ENCODE measurements at regions not wholly inside any gene's neighbourhood (a gene's known extent, or its start where the extent isn't known, plus 50 kb on each side); places are given as distances from the start of the nearest gene placed in this dataset.

- no peak overlapping the region for H2BK5ac ChIP-seq (ENCODE audit: low read depth, low read length)
- no peak overlapping the region for H3K4ac ChIP-seq (replicated peaks; ENCODE audit: insufficient read length, low read depth, low read length)
- H4K91ac ChIP-seq (replicated peaks; ENCODE audit: insufficient read length, low read length): no peak overlapping the region
- DNase-seq (ENCODE audit: low read depth in 1 of 2, low spot score in 2 of 2) (no peak), FAIRE-seq (no peak)
- no peak overlapping the region for H3K56ac ChIP-seq (replicated peaks; ENCODE audit: insufficient read length, low read depth, low read length)
- 94% methylated on average over 3 of the region's 3 CpGs; no CpG with 5 or more reads in 1 of the 2 experiments for WGBS, 2 experiments (ENCODE audit: extremely low coverage in 1 of 2, insufficient coverage in 1 of 2, insufficient read length in 1 of 2, insufficient replicate concordance in 2 of 2, low coverage in 1 of 2, low lambda C conversion rate in 2 of 2, missing lambda C conversion rate in 1 of 2)
- H3K4me3 ChIP-seq (ENCODE audit: extremely low read depth in 1 of 4, insufficient read depth in 2 of 4, low read depth in 3 of 4, low read length in 4 of 4): no peak overlapping the region
- H3K4me2 ChIP-seq (ENCODE audit: insufficient read depth in 1 of 2, low read depth in 2 of 2, low read length in 2 of 2): no peak overlapping the region
- no peak overlapping the region for H2BK120ac ChIP-seq (replicated peaks; ENCODE audit: low read depth, low read length)
- no peak overlapping the region for H4K8ac ChIP-seq (ENCODE audit: extremely low read depth, insufficient read depth, low read length)
- no peak overlapping the region for H2BK20ac ChIP-seq (ENCODE audit: low read length)
- H4K5ac ChIP-seq (ENCODE audit: insufficient read length, low read depth, low read length): no peak overlapping the region
- no peaks in the 10 kb centered on the region; a peak in 1 of 7 replicates for H3K4me1 ChIP-seq (replicated peaks in 1 of 4; ENCODE audit: control insufficient read depth in 3 of 4, insufficient read depth in 4 of 4, low read length in 3 of 4)
- no peaks in the 10 kb centered on the region for H3K23me2 ChIP-seq (ENCODE audit: low read depth, low read length)
- H3K18ac ChIP-seq (ENCODE audit: extremely low read depth, low read length): no peak overlapping the region
- no peak overlapping the region for H3K23ac ChIP-seq (ENCODE audit: insufficient read length)
- no peak overlapping the region for H3K14ac ChIP-seq (ENCODE audit: insufficient read length)
- H4K20me1 ChIP-seq (replicated peaks in 1 of 2; ENCODE audit: control insufficient read depth in 1 of 2, insufficient read depth in 2 of 2, low read length in 2 of 2): no peaks in the 10 kb centered on the region
- ChIA-PET POLR2A (ENCODE audit: partially characterized antibody) (no interaction called here), CTCF (ENCODE audit: partially characterized antibody) (interaction anchor here (0.6 to 1.2 kb wide), 4 partner anchors 22 to 528 kb away, joined by 3 read pairs; no protein-coding TSS in a partner anchor)
- H3K79me1 ChIP-seq (ENCODE audit: low read depth, low read length): no peaks in the 10 kb centered on the region
- H2AK5ac ChIP-seq (ENCODE audit: low read depth, low read length): no peak overlapping the region
- no peaks in the 10 kb centered on the region for H3K79me2 ChIP-seq (ENCODE audit: control insufficient read depth in 1 of 2, insufficient read depth in 2 of 2, low read length in 2 of 2)
- no peak overlapping the region for H3K9ac ChIP-seq (replicated peaks in 1 of 4; ENCODE audit: extremely low read depth in 1 of 4, low read depth in 3 of 4, low read length in 3 of 4)
- no peaks in the 10 kb centered on the region for H3K36me3 ChIP-seq (ENCODE audit: control insufficient read depth in 2 of 4, insufficient read depth in 4 of 4, low read length in 3 of 4)
- peaks cover 0 to 3% of the 10 kb centered on the region in 2 experiments; a peak in 1 of 4 replicates for H3K9me3 ChIP-seq (ENCODE audit: insufficient read depth in 2 of 2, low read depth in 1 of 2, low read length in 1 of 2)
- H3K27me3 ChIP-seq (replicated peaks in 1 of 4; ENCODE audit: control insufficient read depth in 3 of 4, extremely low read depth in 1 of 4, insufficient read depth in 3 of 4, low read length in 3 of 4): no peaks in the 10 kb centered on the region
- no peak overlapping the region for H2BK12ac ChIP-seq (ENCODE audit: low read depth, low read length)
- TF ChIP-seq NRF1 (IDR thresholded peaks at IDR 0.05; ENCODE audit: low read depth, low read length): no peak
- TF ChIP-seq CREB1 (IDR thresholded peaks at IDR 0.05): no peak
- H2BK15ac ChIP-seq (ENCODE audit: low read length): no peak overlapping the region
- no peak overlapping the region for H3K27ac ChIP-seq (ENCODE audit: low read depth, low read length)
- no peak overlapping the region for H2AFZ ChIP-seq (ENCODE audit: low read length)
Observed at GRCh38 chr5:143542798-143543144, 139.3 kb upstream of the NR3C1 start.
